ENCODE measurements at regions not wholly inside any gene's neighbourhood (a gene's known extent, or its start where the extent isn't known, plus 50 kb on each side); places are given as distances from the start of the nearest gene placed in this dataset.

GRCh38 chr11:129281471-129282415 is 89.6 kb upstream of the ARHGAP32 start:
- Histone ChIP-seq H3K36me3 (no peaks in the 10 kb centered on the region), H3K4me3 (no peak overlapping the region), H3K9me3 (no peaks in the 10 kb centered on the region), H3K4me1 (peaks cover 15 to 53% (median 36%) of the 10 kb centered on the region in 4 donors), H3K27me3 (no peaks in the 10 kb centered on the region), H3K27ac (no peak overlapping the region)
- intact Hi-C loops (cut with DNase I; ENCODE audit: low total_unique reads), result no loop called here
- DNase-seq, result no peak
- 85 to 90% (median 89%) methylated on average over 11 of the region's 11 CpGs for WGBS, 5 donors
- no peak for TF ChIP-seq EP300 (IDR thresholded peaks at IDR 0.05)
- TF ChIP-seq CTCF (IDR thresholded peaks at IDR 0.05), result no peak
- no peak for TF ChIP-seq POLR2A (IDR thresholded peaks at IDR 0.05)
- no peak for TF ChIP-seq POLR2AphosphoS5 (IDR thresholded peaks at IDR 0.05)

GRCh38 chr11:129280027-129280811 is 88.1 kb upstream of the ARHGAP32 start:
- DNase-seq, result no peak

GRCh38 chr11:129279326-129280026 is 87.4 kb upstream of the ARHGAP32 start:
- Histone ChIP-seq H3K27me3 (no peaks in the 10 kb centered on the region), H3K27ac (peak overlapping the region in 4 of 5 donors; percentile 45 to 83 (median 80)), H3K4me1 (peaks cover 18 to 63% (median 40%) of the 10 kb centered on the region in 4 donors), H3K4me3 (peak overlapping the region; percentile 62 to 70 (median 66)), H3K9me3 (no peaks in the 10 kb centered on the region), H3K36me3 (no peaks in the 10 kb centered on the region)
- TF ChIP-seq EP300 (IDR thresholded peaks at IDR 0.05) (no peak), POLR2AphosphoS5 (IDR thresholded peaks at IDR 0.05) (peak in 1 of 3 donors; percentile 36)
- intact Hi-C loops (cut with DNase I; ENCODE audit: low total_unique reads), result loop anchor here (10.0 kb wide), 1 partner anchor 45 kb away; no protein-coding TSS in a partner anchor
- WGBS, 5 donors, result 0 to 2% (median 0%) methylated on average over 6 to 101 of the region's 103 CpGs
- DNase-seq, result peak; percentile 83 to 95

More at GRCh38 chr11:129280027-129280811, 88.1 kb upstream of the ARHGAP32 start:
- H3K4me3 ChIP-seq, result peak overlapping the region; percentile 62 to 70 (median 66)
- no peaks in the 10 kb centered on the region for H3K9me3 ChIP-seq
- H3K27ac ChIP-seq, result peak overlapping the region in 4 of 5 donors; percentile 45 to 82 (median 76)
- H3K27me3 ChIP-seq, result no peaks in the 10 kb centered on the region
- no peak for TF ChIP-seq CTCF (IDR thresholded peaks at IDR 0.05)
- no peak for TF ChIP-seq POLR2A (IDR thresholded peaks at IDR 0.05)
- no peak for TF ChIP-seq POLR2AphosphoS5 (IDR thresholded peaks at IDR 0.05)
- no peak for TF ChIP-seq EP300 (IDR thresholded peaks at IDR 0.05)
- no peaks in the 10 kb centered on the region for H3K36me3 ChIP-seq
- intact Hi-C loops (cut with DNase I; ENCODE audit: low total_unique reads), result no loop called here
- peaks cover 22 to 63% (median 39%) of the 10 kb centered on the region in 4 donors for H3K4me1 ChIP-seq
- WGBS, 5 donors, result 34 to 47% (median 41%) methylated on average over 16 of the region's 16 CpGs

GRCh38 chr11:129278586-129279319 is 86.6 kb upstream of the ARHGAP32 start:
- TF ChIP-seq POLR2A (IDR thresholded peaks at IDR 0.05) (no peak), CTCF (IDR thresholded peaks at IDR 0.05) (no peak), EP300 (IDR thresholded peaks at IDR 0.05) (no peak), POLR2AphosphoS5 (IDR thresholded peaks at IDR 0.05) (no peak)
- peaks cover 18 to 68% (median 42%) of the 10 kb centered on the region in 4 donors for H3K4me1 ChIP-seq
- H3K27me3 ChIP-seq, result no peaks in the 10 kb centered on the region
- peak overlapping the region; percentile 62 to 70 (median 66) for H3K4me3 ChIP-seq
- peak in 1 of 2 donors; percentile 65 for DNase-seq
- H3K36me3 ChIP-seq, result no peaks in the 10 kb centered on the region
- H3K9me3 ChIP-seq, result no peaks in the 10 kb centered on the region
- H3K27ac ChIP-seq, result peak overlapping the region in 4 of 5 donors; percentile 47 to 83 (median 82)
- intact Hi-C loops (cut with DNase I; ENCODE audit: low total_unique reads), result loop anchor here (10.0 kb wide), 1 partner anchor 46 kb away; no protein-coding TSS in a partner anchor
- WGBS, 5 donors, result 0 to 2% (median 1%) methylated on average over 39 to 108 of the region's 109 CpGs

Measured in stomach (tissue), 8 donors.